K562 (cell line): ENCODE measurements at regions not wholly inside any gene's neighbourhood (a gene's known extent, or its start where the extent isn't known, plus 50 kb on each side); places are given as distances from the start of the nearest gene placed in this dataset.

Experiments used
- ATAC-seq: fragments of 200-7000 bp; cut with Tn5 transposase; 3 replicates; pipeline ENCODE4 v1.9.1; 2020; ENCODE audit warnings: moderate library complexity
- BruUV-seq: library from RNA; stranded (reverse); fragments of 400-500 nt; replicated peaks from 2 replicates; lab custom pipeline; 2021; lab: Mats Ljungman, UMichigan
- CTCF ChIA-PET: fragments of 300-600 bp; formaldehyde crosslinking; extraction: SDS; loops from one replicate; lab custom pipeline; 2021; ENCODE audit warnings: low intra/inter-chr PET ratio; lab: Yijun Ruan, JAX
- POLR2A ChIA-PET: fragments of 300-600, 350-650 bp; sonication (Branson Sonifier 250); formaldehyde crosslinking; extraction: SDS; loops from one replicate; lab custom pipeline; 2021; ENCODE audit warnings: antibody characterized with exemption, inconsistent platforms; lab: Yijun Ruan, JAX
- DNase-seq, 4 experiments: peaks; one replicate each; pipeline versions ENCODE4 v3.0.0 to v3.0.0-alpha.2; 2011 to 2018; ENCODE audit warnings: low spot score in 3 of 4, mixed read lengths in 3 of 4; ENCODE audit errors: extremely low read depth in 1 of 4
- FAIRE-seq: peaks from 2 replicates; lab custom pipeline; 2011; peaks lifted over from hg19 to GRCh38; lab: Jason Lieb, UNC
- H2AFZ ChIP-seq: 2 replicates; pipeline ENCODE4 v1.6.0; 2011; ENCODE audit warnings: low read depth, low read length, control low read depth, inconsistent platforms
- H3K27ac ChIP-seq: fragments of 200-600 bp; 3 replicates; pipeline ENCODE4 v1.8.0; 2011; ENCODE audit warnings: low read depth, mild to moderate bottlenecking, control low read depth, inconsistent platforms, low read length, moderate library complexity, mixed read lengths; ENCODE audit errors: extremely low read depth
- H3K27me3 ChIP-seq, 2 experiments: fragments of 300-600 bp in 1 of 2; 2 replicates in 1 of 2; 3 replicates in 1 of 2; pipeline versions ENCODE4 v1.6.0 to v1.8.0; 2011; ENCODE audit warnings: inconsistent platforms in 2 of 2, low read length in 2 of 2, mild to moderate bottlenecking in 1 of 2, mixed read lengths in 1 of 2, moderate library complexity in 1 of 2; ENCODE audit not compliant: control insufficient read depth in 2 of 2, insufficient read depth in 2 of 2
- H3K36me3 ChIP-seq: fragments of 300-600 bp; 3 replicates; pipeline ENCODE4 v1.8.0; 2011; ENCODE audit warnings: mild to moderate bottlenecking, low read length, inconsistent platforms; ENCODE audit not compliant: control insufficient read depth, insufficient read depth
- H3K4me1 ChIP-seq, 2 experiments: fragments of 200-600 bp in 1 of 2; replicated peaks in 1 of 2; 2 replicates in 1 of 2; 3 replicates in 1 of 2; pipeline versions ENCODE4 v1.5.1 to v1.8.0; 2011; ENCODE audit warnings: inconsistent platforms in 2 of 2, low read length in 2 of 2, mild to moderate bottlenecking in 1 of 2, mixed read lengths in 1 of 2, moderate library complexity in 1 of 2; ENCODE audit not compliant: control insufficient read depth in 2 of 2, insufficient read depth in 2 of 2
- H3K4me2 ChIP-seq: 2 replicates; pipeline ENCODE4 v1.6.1; 2011; ENCODE audit warnings: low read length, control low read depth, inconsistent platforms, mixed read lengths; ENCODE audit not compliant: insufficient read depth
- H3K4me3 ChIP-seq: fragments of 200-600 bp; sonication (generic), shearing (Covaris generic); 2 replicates; pipeline ENCODE4 v1.5.1; 2016; ENCODE audit warnings: control low read depth, inconsistent platforms
- H3K79me2 ChIP-seq: fragments of 200-600 bp; 3 replicates; pipeline ENCODE4 v1.8.0; 2011; ENCODE audit warnings: low read length, inconsistent platforms; ENCODE audit not compliant: control insufficient read depth, insufficient read depth
- H3K9ac ChIP-seq, 2 experiments: 2 replicates each; pipeline versions ENCODE4 v1.6.0 to v1.6.1; 2011; ENCODE audit warnings: low read depth in 2 of 2, low read length in 2 of 2, control low read depth in 1 of 2, inconsistent platforms in 1 of 2, mild to moderate bottlenecking in 1 of 2, mixed read lengths in 1 of 2; ENCODE audit not compliant: insufficient read depth in 1 of 2
- H3K9me1 ChIP-seq: one replicate; pipeline ENCODE4 v1.6.0; 2011; ENCODE audit warnings: inconsistent platforms, mild to moderate bottlenecking, low read length, moderate library complexity; ENCODE audit not compliant: control insufficient read depth, insufficient read depth
- H3K9me3 ChIP-seq: replicated peaks from 2 replicates; pipeline ENCODE4 v1.5.1; 2011; ENCODE audit warnings: low read depth, low read length, inconsistent platforms; ENCODE audit not compliant: control insufficient read depth, insufficient read depth
- H4K20me1 ChIP-seq: replicated peaks from 2 replicates; pipeline ENCODE4 v1.6.1; 2011; ENCODE audit warnings: low read length, inconsistent platforms, mixed read lengths; ENCODE audit not compliant: control insufficient read depth, insufficient read depth
- CBX5 ChIP-seq: IDR thresholded peaks from 2 replicates; pipeline ENCODE4 v1.6.1; 2014; ENCODE audit warnings: low read depth, borderline replicate concordance
- MAFK ChIP-seq: IDR thresholded peaks from 2 replicates; pipeline ENCODE4 v1.6.1; 2011; ENCODE audit warnings: low read length, improper control_type of control experiment
- PURB ChIP-seq: sonication (generic); formaldehyde crosslinking; IDR thresholded peaks from 2 replicates; pipeline ENCODE4 v1.9.0; 2021; ENCODE audit warnings: low read depth, mild to moderate bottlenecking, missing genetic modification reagents
- ZNF133 ChIP-seq: fragments of 250-450 bp; sonication (Bioruptor Pico); IDR thresholded peaks from 2 replicates; pipeline ENCODE4 v1.4.0; 2020; ENCODE audit warnings: mild to moderate bottlenecking
- WGBS: fragments of 100-300 bp; shearing (Covaris generic); methylation state at CpG from one replicate; pipeline ENCODE4 v1.1.6; 2016; ENCODE audit warnings: low coverage, mixed read lengths; ENCODE audit not compliant: insufficient coverage; ENCODE audit errors: missing lambda C conversion rate; 5-methylcytosine and 5-hydroxymethylcytosine counted together
- in situ Hi-C: fragments of 300-500 bp; cut with MboI; formaldehyde crosslinking; loops from 4 replicates; pipeline ENCODE4 v1.15.0; 2018; ENCODE audit warnings: inconsistent platforms, mixed read lengths
- intact Hi-C: fragments of 100-400 bp; cut with micrococcal nuclease; formaldehyde crosslinking; loops from 2 replicates; pipeline ENCODE4 v1.14.2; 2022
- TF ChIP-seq, protein P1 (sequence below): fragments of 250-450 bp; sonication (Bioruptor Pico); IDR thresholded peaks from 2 replicates; pipeline ENCODE4 v1.8.0; 2022; ENCODE audit warnings: moderate library complexity, mild to moderate bottlenecking, inconsistent platforms
- TF ChIP-seq, protein P2 (sequence below), 2 experiments: fragments of 450-650 bp in 1 of 2; sonication (generic) in 1 of 2; formaldehyde crosslinking in 1 of 2; IDR thresholded peaks in 1 of 2; conservative IDR thresholded peaks in 1 of 2; 2 replicates each; pipeline versions ENCODE4 v1.6.1 to v1.8.1; 2016 to 2023; ENCODE audit warnings: mild to moderate bottlenecking in 2 of 2, moderate library complexity in 2 of 2, inconsistent platforms in 1 of 2, missing genetic modification reagents in 1 of 2
- TF ChIP-seq, protein P3 (sequence below): fragments of 250-450 bp; sonication (Bioruptor Pico); IDR thresholded peaks from 2 replicates; pipeline ENCODE4 v1.9.0; 2021; ENCODE audit warnings: mild to moderate bottlenecking

DNA sequence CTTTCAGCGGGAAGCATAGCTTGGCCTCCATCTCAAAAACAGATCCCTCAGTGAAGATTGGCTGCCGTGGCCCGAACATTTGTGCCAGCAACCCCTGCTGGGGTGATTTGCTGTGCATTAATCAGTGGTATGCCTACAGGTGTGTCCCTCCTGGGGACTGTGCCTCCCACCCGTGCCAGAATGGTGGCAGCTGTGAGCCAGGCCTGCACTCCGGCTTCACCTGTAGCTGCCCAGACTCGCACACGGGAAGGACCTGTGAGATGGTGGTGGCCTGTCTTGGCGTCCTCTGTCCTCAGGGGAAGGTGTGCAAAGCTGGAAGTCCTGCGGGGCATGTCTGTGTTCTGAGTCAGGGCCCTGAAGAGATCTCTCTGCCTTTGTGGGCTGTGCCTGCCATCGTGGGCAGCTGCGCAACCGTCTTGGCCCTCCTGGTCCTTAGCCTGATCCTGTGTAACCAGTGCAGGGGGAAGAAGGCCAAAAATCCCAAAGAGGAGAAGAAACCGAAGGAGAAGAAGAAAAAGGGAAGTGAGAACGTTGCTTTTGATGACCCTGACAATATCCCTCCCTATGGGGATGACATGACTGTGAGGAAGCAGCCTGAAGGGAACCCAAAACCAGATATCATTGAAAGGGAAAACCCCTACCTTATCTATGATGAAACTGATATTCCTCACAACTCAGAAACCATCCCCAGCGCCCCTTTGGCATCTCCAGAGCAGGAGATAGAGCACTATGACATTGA is 175.4 kb downstream of the FAT4 start:
- in situ Hi-C loops (no loop called here), intact Hi-C loops (no loop called here)
- Histone ChIP-seq H3K9me3 (no peaks in the 10 kb centered on the region), H3K4me3 (no peak overlapping the region), H3K36me3 (no peaks in the 10 kb centered on the region), H3K4me1 (no peaks in the 10 kb centered on the region), H4K20me1 (no peaks in the 10 kb centered on the region), H3K27me3 (no peaks in the 10 kb centered on the region), H3K4me2 (no peak overlapping the region), H3K9ac (no peak overlapping the region), H3K9me1 (no peaks in the 10 kb centered on the region), H2AFZ (no peak overlapping the region), H3K79me2 (no peaks in the 10 kb centered on the region), H3K27ac (no peak overlapping the region)
- DNase-seq (no peak), ATAC-seq (no peak), FAIRE-seq (no peak)
- no TSS peak for BruUV-seq
- ChIA-PET CTCF (no interaction called here), POLR2A (no interaction called here)
- WGBS: 0% methylated on average over 11 of the region's 15 CpGs
- TF ChIP-seq ZNF133: no peak
- TF ChIP-seq, protein P1, sequence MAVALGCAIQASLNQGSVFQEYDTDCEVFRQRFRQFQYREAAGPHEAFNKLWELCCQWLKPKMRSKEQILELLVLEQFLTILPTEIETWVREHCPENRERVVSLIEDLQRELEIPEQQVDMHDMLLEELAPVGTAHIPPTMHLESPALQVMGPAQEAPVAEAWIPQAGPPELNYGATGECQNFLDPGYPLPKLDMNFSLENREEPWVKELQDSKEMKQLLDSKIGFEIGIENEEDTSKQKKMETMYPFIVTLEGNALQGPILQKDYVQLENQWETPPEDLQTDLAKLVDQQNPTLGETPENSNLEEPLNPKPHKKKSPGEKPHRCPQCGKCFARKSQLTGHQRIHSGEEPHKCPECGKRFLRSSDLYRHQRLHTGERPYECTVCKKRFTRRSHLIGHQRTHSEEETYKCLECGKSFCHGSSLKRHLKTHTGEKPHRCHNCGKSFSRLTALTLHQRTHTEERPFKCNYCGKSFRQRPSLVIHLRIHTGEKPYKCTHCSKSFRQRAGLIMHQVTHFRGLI: no peak
- TF ChIP-seq CBX5: no peak
- no peak for TF ChIP-seq PURB
- TF ChIP-seq, protein P2, sequence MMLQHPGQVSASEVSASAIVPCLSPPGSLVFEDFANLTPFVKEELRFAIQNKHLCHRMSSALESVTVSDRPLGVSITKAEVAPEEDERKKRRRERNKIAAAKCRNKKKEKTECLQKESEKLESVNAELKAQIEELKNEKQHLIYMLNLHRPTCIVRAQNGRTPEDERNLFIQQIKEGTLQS (IDR thresholded peaks at IDR 0.05): no peak
- TF ChIP-seq, protein P2 (CRISPR knock-in tag; conservative IDR thresholded peaks at IDR 0.05): no peak
- no peak for TF ChIP-seq MAFK
- TF ChIP-seq, protein P3, sequence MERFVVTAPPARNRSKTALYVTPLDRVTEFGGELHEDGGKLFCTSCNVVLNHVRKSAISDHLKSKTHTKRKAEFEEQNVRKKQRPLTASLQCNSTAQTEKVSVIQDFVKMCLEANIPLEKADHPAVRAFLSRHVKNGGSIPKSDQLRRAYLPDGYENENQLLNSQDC (CRISPR knock-in tag): no peak
